GM19468 (cell line): ENCODE measurements at regions not wholly inside any gene's neighbourhood (a gene's known extent, or its start where the extent isn't known, plus 50 kb on each side); places are given as distances from the start of the nearest gene placed in this dataset.

Experiments
- ATAC-seq: cut with Tn5 transposase; IDR thresholded peaks from one replicate; pipeline ENCODE4 v1.9.1; 2021; ENCODE audit warnings: mild to moderate bottlenecking, moderate library complexity, moderate number of reproducible peaks; ENCODE audit not compliant: unreplicated experiment; ENCODE audit errors: extremely low read depth

- ATAC-seq = no peak
Measured at GRCh38 chr10:21164687-21165086, 267.6 kb upstream of the NEBL start.

GRCh38 chr10:21162948-21163347 is 265.8 kb upstream of the NEBL start:
- no peak for ATAC-seq

- no peak for ATAC-seq
Measured at GRCh38 chr10:21161647-21162046, 264.5 kb upstream of the NEBL start.

GRCh38 chr10:21161090-21161625 is 264.0 kb upstream of the NEBL start:
- no peak for ATAC-seq

- no peak for ATAC-seq
Measured at GRCh38 chr10:21160116-21160515, 263.0 kb upstream of the NEBL start.

GRCh38 chr10:21159669-21160068 is 262.6 kb upstream of the NEBL start:
- ATAC-seq = no peak

- ATAC-seq = no peak
Measured at GRCh38 chr10:21158301-21158700, 261.2 kb upstream of the NEBL start.

GRCh38 chr10:21157664-21158063 is 260.6 kb upstream of the NEBL start:
- ATAC-seq = no peak

- no peak for ATAC-seq
Measured at GRCh38 chr10:21150166-21150565, 253.1 kb upstream of the NEBL start.

GRCh38 chr10:21146436-21146789 is 249.3 kb upstream of the NEBL start:
- no peak for ATAC-seq

GRCh38 chr10:21145751-21146435 is 248.8 kb upstream of the NEBL start:
- no peak for ATAC-seq

- ATAC-seq = no peak
Measured at GRCh38 chr10:21144047-21144446, 246.9 kb upstream of the NEBL start.

- no peak for ATAC-seq
Measured at GRCh38 chr10:21141946-21142492, 244.9 kb upstream of the NEBL start.

- no peak for ATAC-seq
Measured at GRCh38 chr10:21138769-21139340, 241.7 kb upstream of the NEBL start.

GRCh38 chr10:21135023-21135931 is 238.2 kb upstream of the NEBL start:
- no peak for ATAC-seq

- no peak for ATAC-seq
Measured at GRCh38 chr10:21134645-21135022, 237.5 kb upstream of the NEBL start.

- no peak for ATAC-seq
Measured at GRCh38 chr10:21130683-21131442, 233.8 kb upstream of the NEBL start.

- no peak for ATAC-seq
Measured at GRCh38 chr10:21130108-21130507, 233.0 kb upstream of the NEBL start.

GRCh38 chr10:21125471-21126228 is 228.5 kb upstream of the NEBL start:
- no peak for ATAC-seq
